ENCODE measurements at regions not wholly inside any gene's neighbourhood (a gene's known extent, or its start where the extent isn't known, plus 50 kb on each side); places are given as distances from the start of the nearest gene placed in this dataset.

- no peak for DNase-seq
Observed at GRCh38 chr18:73617981-73618380, 529.7 kb downstream of the FBXO15 start.

GRCh38 chr18:73615506-73615905 is 532.1 kb downstream of the FBXO15 start:
- no peak for DNase-seq

GRCh38 chr18:73614812-73615211 is 532.8 kb downstream of the FBXO15 start:
- DNase-seq = no peak

GRCh38 chr18:73613706-73614340 is 533.8 kb downstream of the FBXO15 start:
- DNase-seq = no peak

GRCh38 chr18:73597832-73598615 is 549.6 kb downstream of the FBXO15 start:
- no peak for DNase-seq

GRCh38 chr18:73594749-73595148 is 552.9 kb downstream of the FBXO15 start:
- no peak for DNase-seq

- DNase-seq = no peak
Observed at GRCh38 chr18:73593207-73593606, 554.4 kb downstream of the FBXO15 start.

- no peak for DNase-seq
Observed at GRCh38 chr18:73590950-73591349, 556.7 kb downstream of the FBXO15 start.

- DNase-seq = no peak
Observed at GRCh38 chr18:73579698-73580097, 567.9 kb downstream of the FBXO15 start.

- no peak for DNase-seq
Observed at GRCh38 chr18:73577365-73577764, 570.3 kb downstream of the FBXO15 start.

GRCh38 chr18:73563901-73564472 is 583.6 kb downstream of the FBXO15 start:
- no peak for DNase-seq

GRCh38 chr18:73563345-73563744 is 584.3 kb downstream of the FBXO15 start:
- DNase-seq = no peak

GRCh38 chr18:73556904-73557303 is 590.7 kb downstream of the FBXO15 start:
- DNase-seq = no peak

GRCh38 chr18:73552171-73552570 is 595.5 kb downstream of the FBXO15 start:
- no peak for DNase-seq

GRCh38 chr18:73551211-73551610 is 596.4 kb downstream of the FBXO15 start:
- no peak for DNase-seq

- DNase-seq = peak; percentile 5 to 48
Observed at GRCh38 chr18:73549236-73549635, 598.4 kb downstream of the FBXO15 start.

- DNase-seq = no peak
Observed at GRCh38 chr18:73545472-73545871, 602.2 kb downstream of the FBXO15 start.

GRCh38 chr18:73544617-73545016 is 603.0 kb downstream of the FBXO15 start:
- no peak for DNase-seq

- no peak for DNase-seq
Observed at GRCh38 chr18:73544032-73544431, 603.6 kb downstream of the FBXO15 start.

- no peak for DNase-seq
Observed at GRCh38 chr18:73535990-73536389, 611.6 kb downstream of the FBXO15 start.

GRCh38 chr18:73535189-73535588 is 612.4 kb downstream of the FBXO15 start:
- DNase-seq = peak in 1 of 2 experiments; percentile 37

GRCh38 chr18:73531601-73532000 is 616.0 kb downstream of the FBXO15 start:
- DNase-seq = no peak

GRCh38 chr18:73528066-73528465 is 619.6 kb downstream of the FBXO15 start:
- no peak for DNase-seq

- DNase-seq = no peak
Observed at GRCh38 chr18:73520229-73520628, 627.4 kb downstream of the FBXO15 start.

All from NCI-H2081 (cell line).